Hematopoietic multipotent progenitor cell treated with erythropoietin and hydrocortisone succinate and interleukin-3 and kit ligand, for 4 days (in vitro differentiated cells): ENCODE measurements at regions not wholly inside any gene's neighbourhood (a gene's known extent, or its start where the extent isn't known, plus 50 kb on each side); places are given as distances from the start of the nearest gene placed in this dataset.

ENCODE experiments used
- DNase-seq: peaks from one replicate; pipeline ENCODE4 v3.0.0-alpha.2; 2015

DNA sequence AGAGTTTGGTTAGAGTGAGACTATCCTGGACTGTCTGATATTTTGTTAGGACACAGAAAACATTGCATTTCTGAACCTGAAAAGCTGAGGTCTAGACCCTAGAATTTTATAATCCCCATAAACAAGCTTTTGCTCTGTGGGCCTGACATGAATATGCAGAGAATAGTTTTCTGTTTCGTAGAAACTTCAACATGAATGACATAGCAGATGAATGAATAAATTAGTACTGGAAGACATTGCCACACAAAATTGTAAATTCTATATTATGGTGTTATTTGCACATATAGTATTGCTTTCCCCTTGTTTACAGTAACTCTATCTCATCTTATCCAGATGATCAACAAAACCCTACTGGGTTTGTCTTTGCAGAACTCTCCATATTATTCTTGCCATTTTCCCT lies 54.9 kb upstream of the MAML3 start:
- no peak for DNase-seq
